Natural killer cell (primary cell): ENCODE measurements at regions not wholly inside any gene's neighbourhood (a gene's known extent, or its start where the extent isn't known, plus 50 kb on each side); places are given as distances from the start of the nearest gene placed in this dataset.

Experiments used
- ATAC-seq, 3 donors: fragments of 150-1000 bp in 2 of 3; fragments of 200-7000 bp in 1 of 3; cut with Tn5 transposase; 1 replicate in 1 of 3; 2 replicates in 2 of 3; pipeline ENCODE4 v1.10.0; 2021; ENCODE audit warnings: mild to moderate bottlenecking in 2 of 3, moderate library complexity in 2 of 3
- DNase-seq, 2 donors: peaks; one replicate each; pipeline versions ENCODE4 v3.0.0 to v3.0.0-alpha.2; 2013 to 2021; ENCODE audit warnings: mixed read lengths in 1 of 2
- H3K27ac ChIP-seq: one replicate; pipeline ENCODE4 v1.5.1; 2013; ENCODE audit warnings: mild to moderate bottlenecking, low read length
- H3K27me3 ChIP-seq: one replicate; pipeline ENCODE4 v1.6.1; 2013; ENCODE audit warnings: low read length; ENCODE audit not compliant: control insufficient read depth, insufficient read depth
- H3K36me3 ChIP-seq: one replicate; pipeline ENCODE4 v1.6.1; 2013; ENCODE audit warnings: low read length; ENCODE audit not compliant: control insufficient read depth, insufficient read depth
- H3K4me1 ChIP-seq: one replicate; pipeline ENCODE4 v1.6.1; 2013; ENCODE audit warnings: low read length; ENCODE audit not compliant: control insufficient read depth, insufficient read depth
- H3K4me3 ChIP-seq: one replicate; pipeline ENCODE4 v1.5.1; 2013; ENCODE audit warnings: low read length
- H3K9me3 ChIP-seq: one replicate; pipeline ENCODE4 v1.6.1; 2013; ENCODE audit warnings: low read length; ENCODE audit not compliant: control insufficient read depth, insufficient read depth
- H3K27ac Mint-ChIP-seq, 2 donors: one replicate each; pipeline ENCODE4 v1.8.0; 2022; ENCODE audit warnings: mild to moderate bottlenecking in 2 of 2, mixed read lengths in 2 of 2, moderate library complexity in 1 of 2
- H3K27me3 Mint-ChIP-seq, 2 donors: one replicate each; pipeline ENCODE4 v1.8.0; 2022; ENCODE audit warnings: low read depth in 2 of 2, mixed read lengths in 2 of 2
- H3K36me3 Mint-ChIP-seq: one replicate; pipeline ENCODE4 v1.8.0; 2022; ENCODE audit warnings: mixed read lengths
- H3K4me1 Mint-ChIP-seq, 2 donors: one replicate each; pipeline ENCODE4 v1.8.0; 2022; ENCODE audit warnings: mixed read lengths in 2 of 2
- H3K4me3 Mint-ChIP-seq: one replicate; pipeline ENCODE4 v1.8.0; 2022; ENCODE audit warnings: mild to moderate bottlenecking, moderate library complexity, mixed read lengths
- H3K9me3 Mint-ChIP-seq, 2 donors: one replicate each; pipeline ENCODE4 v1.8.0; 2022; ENCODE audit warnings: mixed read lengths in 2 of 2
- WGBS: methylation state at CpG from one replicate; pipeline ENCODE4 v1.1.7; 2013; ENCODE audit warnings: missing lambda C conversion rate; ENCODE audit not compliant: insufficient coverage; 5-methylcytosine and 5-hydroxymethylcytosine counted together
- intact Hi-C: fragments of 100-400 bp; cut with micrococcal nuclease; formaldehyde crosslinking; loops from one replicate; pipeline ENCODE4 v1.14.2; 2022
- TF ChIP-seq, protein P1 (sequence below): fragments of 200-600 bp; IDR thresholded peaks from one replicate; pipeline ENCODE4 v1.8.0; 2022; ENCODE audit warnings: antibody characterized with exemption

- H3K36me3 ChIP-seq: no peaks in the 10 kb centered on the region
- H3K27me3 Mint-ChIP-seq: no peaks in the 10 kb centered on the region
- no peaks in the 10 kb centered on the region for H3K9me3 Mint-ChIP-seq
- H3K27me3 ChIP-seq: no peaks in the 10 kb centered on the region
- no peaks in the 10 kb centered on the region for H3K9me3 ChIP-seq
- H3K27ac Mint-ChIP-seq: no peak overlapping the region
- H3K4me1 ChIP-seq: peaks cover 12% of the 10 kb centered on the region
- ATAC-seq (no peak), DNase-seq (no peak)
- TF ChIP-seq, protein P1, sequence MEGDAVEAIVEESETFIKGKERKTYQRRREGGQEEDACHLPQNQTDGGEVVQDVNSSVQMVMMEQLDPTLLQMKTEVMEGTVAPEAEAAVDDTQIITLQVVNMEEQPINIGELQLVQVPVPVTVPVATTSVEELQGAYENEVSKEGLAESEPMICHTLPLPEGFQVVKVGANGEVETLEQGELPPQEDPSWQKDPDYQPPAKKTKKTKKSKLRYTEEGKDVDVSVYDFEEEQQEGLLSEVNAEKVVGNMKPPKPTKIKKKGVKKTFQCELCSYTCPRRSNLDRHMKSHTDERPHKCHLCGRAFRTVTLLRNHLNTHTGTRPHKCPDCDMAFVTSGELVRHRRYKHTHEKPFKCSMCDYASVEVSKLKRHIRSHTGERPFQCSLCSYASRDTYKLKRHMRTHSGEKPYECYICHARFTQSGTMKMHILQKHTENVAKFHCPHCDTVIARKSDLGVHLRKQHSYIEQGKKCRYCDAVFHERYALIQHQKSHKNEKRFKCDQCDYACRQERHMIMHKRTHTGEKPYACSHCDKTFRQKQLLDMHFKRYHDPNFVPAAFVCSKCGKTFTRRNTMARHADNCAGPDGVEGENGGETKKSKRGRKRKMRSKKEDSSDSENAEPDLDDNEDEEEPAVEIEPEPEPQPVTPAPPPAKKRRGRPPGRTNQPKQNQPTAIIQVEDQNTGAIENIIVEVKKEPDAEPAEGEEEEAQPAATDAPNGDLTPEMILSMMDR: no peak
- 100% methylated on average over 2 of the region's 3 CpGs for WGBS
- H3K4me3 Mint-ChIP-seq: no peak overlapping the region
- H3K4me3 ChIP-seq: no peak overlapping the region
- intact Hi-C loops: no loop called here
- H3K4me1 Mint-ChIP-seq: peaks cover 7 to 13% of the 10 kb centered on the region in 2 donors
- no peaks in the 10 kb centered on the region for H3K36me3 Mint-ChIP-seq
- no peak overlapping the region for H3K27ac ChIP-seq
Observed at GRCh38 chr20:23152902-23153301, 66.8 kb upstream of the CD93 start.

DNA sequence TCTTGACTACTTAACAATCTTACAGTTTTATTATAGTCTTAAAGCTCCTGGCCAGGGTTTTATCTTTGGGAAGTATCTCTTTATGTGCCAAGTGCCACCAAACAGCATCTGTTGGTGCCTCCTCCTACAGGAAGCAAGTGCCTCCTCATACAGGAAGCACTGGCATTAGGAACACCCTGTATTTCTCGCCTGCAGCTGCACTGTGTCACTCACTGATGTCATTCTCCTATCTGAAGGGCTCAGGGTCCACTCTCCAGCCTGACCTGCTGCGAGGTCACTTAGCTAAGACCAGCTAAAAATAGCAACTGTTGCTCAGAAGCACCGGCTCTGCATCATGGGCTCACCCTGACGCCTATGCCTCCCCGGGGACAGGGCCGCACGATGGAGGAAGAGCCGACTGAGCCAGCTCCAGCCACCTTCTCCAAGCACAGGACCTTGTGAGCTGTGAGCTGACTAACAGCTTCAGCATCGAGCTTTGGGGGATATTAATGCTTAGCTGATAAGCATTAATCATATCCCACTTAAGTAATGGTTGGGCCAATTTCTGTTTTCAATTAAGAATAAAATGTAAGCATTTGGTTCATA is 66.3 kb upstream of the CD93 start:
- Mint-ChIP-seq H3K9me3 (no peaks in the 10 kb centered on the region), H3K36me3 (no peaks in the 10 kb centered on the region), H3K27ac (no peak overlapping the region), H3K27me3 (no peaks in the 10 kb centered on the region), H3K4me3 (no peak overlapping the region), H3K4me1 (peaks cover 7 to 13% of the 10 kb centered on the region in 2 donors)
- no peaks in the 10 kb centered on the region for H3K9me3 ChIP-seq
- no peak overlapping the region for H3K4me3 ChIP-seq
- 42% methylated on average over 8 of the region's 9 CpGs for WGBS
- no peaks in the 10 kb centered on the region for H3K27me3 ChIP-seq
- DNase-seq (no peak), ATAC-seq (peak; percentile 42 to 51 (median 44))
- no peaks in the 10 kb centered on the region for H3K36me3 ChIP-seq
- TF ChIP-seq, protein P1: no peak
- no peak overlapping the region for H3K27ac ChIP-seq
- intact Hi-C loops: no loop called here
- peaks cover 12% of the 10 kb centered on the region for H3K4me1 ChIP-seq

GRCh38 chr20:23151885-23152284 is 65.8 kb upstream of the CD93 start:
- ATAC-seq: no peak
- no peak for DNase-seq
- no peak overlapping the region for H3K4me3 ChIP-seq
- H3K27ac ChIP-seq: no peak overlapping the region
- no peaks in the 10 kb centered on the region for H3K27me3 ChIP-seq
- Mint-ChIP-seq H3K27ac (no peak overlapping the region), H3K4me3 (no peak overlapping the region), H3K9me3 (no peaks in the 10 kb centered on the region), H3K4me1 (peaks cover 7 to 13% of the 10 kb centered on the region in 2 donors), H3K36me3 (no peaks in the 10 kb centered on the region), H3K27me3 (no peaks in the 10 kb centered on the region)
- H3K4me1 ChIP-seq: peaks cover 12% of the 10 kb centered on the region
- H3K36me3 ChIP-seq: no peaks in the 10 kb centered on the region
- TF ChIP-seq, protein P1: no peak
- intact Hi-C loops: no loop called here
- no peaks in the 10 kb centered on the region for H3K9me3 ChIP-seq
- WGBS: 68% methylated on average over 8 of the region's 8 CpGs
